GM21717 (cell line): ENCODE measurements at regions not wholly inside any gene's neighbourhood (a gene's known extent, or its start where the extent isn't known, plus 50 kb on each side); places are given as distances from the start of the nearest gene placed in this dataset.
"Not testable (repeated sequence)": the region's sequence is repeated elsewhere in the genome, so short reads cannot be mapped to it uniquely, and the experiment has no call there.

Experiments used
- ATAC-seq: cut with Tn5 transposase; IDR thresholded peaks from one replicate; pipeline ENCODE4 v1.9.1; 2021; ENCODE audit warnings: mild to moderate bottlenecking, moderate library complexity; ENCODE audit not compliant: unreplicated experiment

DNA sequence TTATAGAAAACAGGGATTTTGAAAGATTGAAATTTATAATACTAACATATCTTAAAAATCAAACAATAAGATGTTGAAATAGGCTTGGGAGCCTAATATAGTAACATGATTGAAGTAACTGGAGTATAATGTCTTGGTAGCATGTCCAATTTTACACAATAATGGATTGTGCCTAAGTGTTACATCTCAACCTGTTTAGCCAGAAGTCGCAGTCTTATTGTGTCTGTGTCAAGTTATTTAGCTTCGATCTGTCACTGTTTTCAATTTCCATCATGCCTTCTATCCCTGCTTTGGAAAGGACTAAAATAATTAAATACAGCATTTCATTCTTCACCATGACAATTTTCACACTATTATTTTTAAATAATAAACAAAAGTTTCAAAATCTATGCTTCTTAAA is 1352.2 kb downstream of the SI start:
- no peak for ATAC-seq

- no peak for ATAC-seq
Observed at GRCh38 chr3:163722405-163722804, 1355.9 kb downstream of the SI start.

DNA sequence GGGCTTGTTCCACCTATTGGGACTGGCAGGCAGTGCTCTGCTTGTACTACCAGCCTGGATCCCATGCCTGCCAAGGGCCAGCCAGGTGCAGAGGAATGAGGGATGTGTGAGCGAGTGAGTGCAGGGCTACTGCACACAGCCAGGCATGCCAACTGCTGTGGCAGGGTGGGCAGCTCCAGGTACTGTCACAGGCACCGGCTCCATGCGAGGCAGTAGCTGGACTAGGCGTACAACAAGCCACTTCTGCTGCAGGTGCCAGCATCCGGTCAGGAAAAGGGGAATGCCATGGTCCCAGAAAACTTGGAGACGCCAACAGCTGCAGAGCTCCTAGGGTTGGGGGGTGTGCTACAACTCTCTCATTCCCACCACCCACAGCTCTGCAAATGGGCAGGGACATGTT is 1356.7 kb downstream of the SI start:
- no peak for ATAC-seq

GRCh38 chr3:163717377-163717776 is 1360.9 kb downstream of the SI start:
- no peak for ATAC-seq

GRCh38 chr3:163708428-163708827 is 1369.9 kb downstream of the SI start:
- ATAC-seq, result no peak

DNA sequence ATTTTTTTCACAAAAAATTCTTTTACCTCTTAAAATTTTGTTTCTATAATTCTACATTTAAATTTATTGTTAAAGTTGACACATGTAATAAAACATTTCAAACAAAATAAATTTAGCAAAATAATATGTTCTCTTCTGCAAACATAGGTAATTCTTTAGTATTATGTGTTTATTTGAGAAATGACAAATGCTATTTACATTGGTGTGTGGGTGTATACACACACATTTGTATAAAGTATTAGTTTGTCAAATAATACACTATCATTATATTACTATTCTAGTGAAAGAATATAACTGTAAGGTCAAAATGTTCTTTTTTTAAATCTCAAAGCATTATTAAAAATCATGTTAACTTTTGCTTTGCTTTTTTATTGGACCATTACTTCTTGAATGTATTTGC is 1370.6 kb downstream of the SI start:
- no peak for ATAC-seq

DNA sequence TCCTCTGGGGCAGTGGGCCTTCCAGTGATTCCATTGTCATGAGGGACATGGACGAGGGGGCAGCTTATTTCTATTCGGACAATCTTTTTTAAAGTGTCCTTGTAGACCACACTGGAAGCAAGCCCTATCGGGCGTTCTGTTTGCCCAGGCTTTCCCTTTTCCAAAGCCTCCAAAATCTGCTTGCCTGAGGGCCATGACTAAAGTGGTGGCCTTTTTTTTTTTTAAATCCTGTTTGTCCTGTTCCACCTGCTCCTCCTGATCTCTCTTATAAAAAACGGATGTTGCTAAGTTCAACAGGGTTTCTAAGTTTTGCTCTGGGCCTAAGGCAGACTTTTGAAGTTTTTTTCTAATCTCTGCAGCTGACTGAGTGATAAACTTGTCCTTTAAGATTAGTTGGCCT is 1380.1 kb downstream of the SI start:
- not testable (repeated sequence) for ATAC-seq

GRCh38 chr3:163692494-163692893 is 1385.8 kb downstream of the SI start:
- ATAC-seq, result no peak

DNA sequence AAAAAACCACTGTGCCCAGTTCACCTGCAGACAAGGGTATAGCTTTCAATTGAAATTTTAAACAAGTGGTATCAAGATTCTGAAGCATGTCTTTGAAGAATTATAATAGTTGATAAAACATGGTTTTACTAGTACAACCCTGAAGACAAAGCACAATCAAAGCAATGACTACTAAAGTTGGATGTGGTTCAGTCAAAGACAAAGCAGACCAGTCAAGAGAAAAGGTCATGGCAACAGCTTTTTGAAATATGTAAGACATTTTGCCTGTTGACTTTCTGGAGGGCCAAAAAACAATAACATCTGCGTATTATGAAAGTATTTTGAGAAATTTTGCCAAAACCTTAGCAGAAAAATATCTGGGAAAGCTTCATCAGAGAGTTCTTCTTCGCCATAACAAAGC is 1393.6 kb downstream of the SI start:
- ATAC-seq, result no peak

DNA sequence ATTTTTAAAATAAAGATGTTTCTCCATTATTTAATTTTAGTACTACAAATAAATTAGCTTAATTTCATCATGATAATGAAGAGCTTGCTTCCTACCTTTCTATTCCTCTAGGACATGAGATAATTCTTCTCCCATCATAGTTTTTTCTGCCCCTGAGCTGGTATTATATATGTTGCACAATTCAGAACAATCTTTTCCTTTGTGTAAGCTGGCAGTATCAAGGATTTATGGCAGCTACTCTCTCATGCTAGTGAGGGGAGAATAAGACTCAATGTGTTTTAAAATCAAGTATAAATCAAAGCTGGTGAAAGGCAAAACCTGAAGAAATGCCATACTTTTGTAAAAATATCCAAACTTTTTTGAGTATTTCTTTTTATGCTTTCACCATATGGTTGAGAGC is 1405.3 kb downstream of the SI start:
- no peak for ATAC-seq

DNA sequence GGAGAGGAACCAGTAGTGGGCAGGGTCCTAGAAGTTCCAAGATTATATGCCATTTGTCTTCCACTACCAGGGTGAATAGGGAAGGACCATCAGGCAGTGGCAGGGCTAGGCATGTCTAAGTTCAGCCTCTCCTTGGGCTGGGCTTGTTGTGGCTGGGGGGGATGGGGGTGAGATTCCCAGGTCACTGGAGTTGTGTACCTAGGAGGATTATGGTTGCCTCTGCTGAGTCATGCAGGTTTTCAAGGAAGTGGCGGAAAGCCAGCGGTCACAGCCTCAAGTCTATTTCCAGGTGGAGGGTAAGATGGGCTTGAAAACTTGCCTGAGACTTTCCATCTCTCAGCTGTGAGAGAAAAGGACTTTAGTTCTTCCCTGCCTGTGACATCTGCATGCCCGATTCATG is 1407.1 kb downstream of the SI start:
- ATAC-seq, result no peak

GRCh38 chr3:163664466-163664865 is 1413.8 kb downstream of the SI start:
- ATAC-seq, result no peak

DNA sequence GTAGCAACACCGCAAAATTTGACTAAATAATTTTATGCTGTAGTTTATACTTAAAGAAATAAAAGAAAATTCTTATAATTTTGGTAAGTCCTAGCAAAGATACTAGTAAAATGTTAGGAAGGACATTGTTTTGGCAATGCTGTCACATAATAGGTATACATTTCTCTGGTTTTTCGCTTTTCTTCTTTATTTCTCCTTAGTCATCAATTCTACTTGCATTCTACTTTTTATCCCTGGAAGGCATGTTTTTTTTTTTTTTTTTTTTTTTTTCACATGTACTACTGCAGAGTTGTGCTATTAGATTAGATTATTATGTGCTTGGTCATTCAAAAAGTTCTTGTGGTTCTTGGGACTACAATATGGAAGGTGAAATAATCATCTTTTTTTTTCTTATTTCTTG is 1421.2 kb downstream of the SI start:
- ATAC-seq, result no peak

GRCh38 chr3:163655021-163655420 is 1423.3 kb downstream of the SI start:
- ATAC-seq, result no peak

DNA sequence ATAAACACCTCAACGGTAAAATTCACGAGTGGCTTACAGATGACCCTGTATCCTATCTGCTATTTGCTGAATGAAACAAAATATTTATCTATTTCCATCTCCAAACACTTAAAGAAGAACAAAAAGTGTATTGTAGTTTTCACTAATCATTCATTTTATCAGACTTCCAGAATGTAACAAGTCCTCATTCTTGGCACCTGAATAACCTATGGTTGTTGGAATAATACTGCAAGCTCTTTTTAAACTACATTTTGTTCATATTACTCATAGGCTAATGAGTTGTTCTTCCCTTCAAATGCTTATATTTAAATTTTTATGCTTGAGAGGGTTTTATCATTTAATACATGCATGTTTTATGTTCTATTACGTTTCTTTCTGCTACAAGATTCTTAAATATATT is 1434.1 kb downstream of the SI start:
- ATAC-seq, result no peak

GRCh38 chr3:163632722-163633121 is 1445.6 kb downstream of the SI start:
- no peak for ATAC-seq

GRCh38 chr3:163626753-163627152 is 1451.5 kb downstream of the SI start:
- no peak for ATAC-seq

GRCh38 chr3:163622384-163622783 is 1455.9 kb downstream of the SI start:
- no peak for ATAC-seq

DNA sequence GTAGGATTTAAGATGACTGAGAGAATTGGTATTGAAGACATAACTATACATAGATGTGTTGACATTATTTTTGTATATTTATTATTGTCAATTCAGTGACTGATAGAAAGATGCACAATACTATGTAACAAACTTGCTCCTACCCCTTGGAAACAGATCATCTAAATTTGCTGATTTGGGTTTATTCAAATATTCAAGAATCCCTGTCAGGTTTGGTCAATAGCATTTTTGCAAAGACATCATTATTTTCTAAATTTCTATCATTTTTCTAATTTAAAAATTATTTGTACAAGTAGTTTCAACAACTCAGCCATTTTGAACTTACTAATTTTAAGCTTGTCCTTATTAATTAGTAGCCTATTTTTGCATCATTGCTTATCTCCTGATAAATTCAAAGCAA is 1463.4 kb downstream of the SI start:
- no peak for ATAC-seq

GRCh38 chr3:163605915-163606314 is 1472.4 kb downstream of the SI start:
- no peak for ATAC-seq

GRCh38 chr3:163601426-163601825 is 1476.9 kb downstream of the SI start:
- no peak for ATAC-seq

DNA sequence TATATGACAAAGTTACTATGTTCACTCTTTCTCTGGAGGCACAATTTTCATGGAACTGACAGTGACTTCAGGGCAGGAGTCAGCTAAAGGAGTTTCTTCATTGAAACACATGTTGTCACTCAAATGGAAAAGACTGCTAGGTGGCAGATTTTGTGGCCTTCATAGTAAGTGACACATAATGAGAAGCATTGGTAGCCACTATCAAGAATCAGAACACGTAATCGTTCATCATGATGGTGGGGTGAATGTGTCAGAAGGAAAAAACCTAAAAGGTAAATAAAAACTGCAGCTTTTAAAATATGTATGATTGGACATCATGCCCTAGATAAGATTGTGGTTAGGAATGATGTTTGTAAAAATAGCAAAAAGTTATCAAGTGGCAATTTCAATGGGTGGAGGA is 1491.0 kb downstream of the SI start:
- no peak for ATAC-seq

- no peak for ATAC-seq
Observed at GRCh38 chr3:163582967-163583366, 1495.3 kb downstream of the SI start.

- ATAC-seq, result no peak
Observed at GRCh38 chr3:163577271-163577670, 1501.0 kb downstream of the SI start.
